NCI-H524 (cell line): ENCODE measurements at regions not wholly inside any gene's neighbourhood (a gene's known extent, or its start where the extent isn't known, plus 50 kb on each side); places are given as distances from the start of the nearest gene placed in this dataset.
A peak's percentile ranks its signal among the peaks of the same experiment; 100 is the strongest.
"Not testable (repeated sequence)": the region's sequence is repeated elsewhere in the genome, so short reads cannot be mapped to it uniquely, and the experiment has no call there.

Experiments
- DNase-seq, 2 experiments: peaks; one replicate each; lab custom pipeline; 2025; lab: John Stamatoyannopoulos, UW

GRCh38 chr13:47892374-47892773 lies 108.7 kb downstream of the SUCLA2 start:
- no peak for DNase-seq

DNA sequence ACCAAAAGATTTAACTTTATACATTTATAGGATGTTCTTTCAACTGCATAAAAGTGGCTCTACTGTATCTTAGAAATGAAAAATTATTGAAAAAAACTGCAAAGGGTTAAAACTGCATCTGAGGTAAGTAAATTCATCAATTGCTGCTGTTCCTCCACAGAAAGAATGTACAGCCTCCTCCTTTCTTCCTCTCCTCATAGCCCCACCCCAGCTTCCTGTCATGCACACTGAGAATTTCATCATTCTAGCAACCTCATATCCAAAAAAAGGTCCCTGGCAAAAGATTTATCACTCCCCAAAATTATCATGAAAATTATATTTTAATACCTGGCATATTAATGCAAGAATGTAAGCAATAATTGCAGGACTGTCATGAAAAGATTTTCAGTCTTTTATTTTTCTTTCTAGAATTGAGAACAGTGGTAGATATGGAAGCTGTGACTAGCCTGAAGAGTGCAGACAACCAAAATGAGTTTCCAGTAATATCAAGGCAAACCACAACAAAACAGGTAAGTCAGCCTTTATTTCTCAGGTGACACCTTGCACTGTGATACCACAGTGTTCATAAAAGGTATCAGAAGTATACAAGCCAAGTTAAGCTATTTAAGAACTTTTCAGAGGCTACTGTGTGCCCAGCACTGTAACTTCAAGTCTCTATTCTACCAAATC lies 110.8 kb downstream of the SUCLA2 start:
- DNase-seq = no peak

DNA sequence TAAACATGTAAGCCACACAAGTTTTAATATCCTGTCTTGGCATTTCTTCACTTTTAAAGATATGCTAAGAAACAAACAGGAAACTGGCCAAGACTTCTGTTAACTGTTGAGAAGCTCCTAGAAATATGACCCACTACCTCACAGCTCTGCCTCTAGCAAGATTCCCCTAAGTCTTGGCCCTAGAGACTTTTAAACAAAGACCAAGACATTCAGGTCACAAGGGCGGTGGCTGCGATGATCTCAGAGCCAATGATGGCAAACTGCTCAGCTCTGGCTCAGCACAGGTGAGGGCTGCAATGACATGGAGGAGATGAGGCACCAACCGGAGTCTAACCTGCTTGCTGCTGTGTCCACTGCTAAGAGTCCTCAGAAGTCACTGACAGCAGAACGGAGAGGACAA lies 114.8 kb downstream of the SUCLA2 start:
- no peak for DNase-seq

DNA sequence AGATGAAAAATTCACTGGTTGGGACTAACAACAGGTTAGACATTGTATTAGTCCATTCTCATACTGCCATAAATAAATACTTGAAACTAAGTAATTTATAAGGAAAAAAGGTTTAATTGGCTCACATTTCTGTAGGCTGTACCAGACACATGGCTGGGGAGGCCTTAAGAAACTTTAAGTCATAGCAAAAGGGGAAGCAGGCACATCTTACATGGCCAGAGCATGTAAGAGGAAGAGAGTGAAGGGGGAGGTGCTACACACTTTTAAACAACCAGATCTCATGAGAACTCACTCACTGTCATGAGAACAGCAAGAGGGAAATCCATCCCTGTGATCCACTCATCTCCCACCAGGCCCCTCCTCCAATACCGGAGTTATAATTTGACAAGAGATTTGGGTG lies 125.9 kb downstream of the SUCLA2 start:
- no peak for DNase-seq

- DNase-seq = not testable (repeated sequence)
These were observed 127.1 kb downstream of the SUCLA2 start for GRCh38 chr13:47873987-47874386.

GRCh38 chr13:47873319-47873718 lies 127.8 kb downstream of the SUCLA2 start:
- DNase-seq = not testable (repeated sequence)

DNA sequence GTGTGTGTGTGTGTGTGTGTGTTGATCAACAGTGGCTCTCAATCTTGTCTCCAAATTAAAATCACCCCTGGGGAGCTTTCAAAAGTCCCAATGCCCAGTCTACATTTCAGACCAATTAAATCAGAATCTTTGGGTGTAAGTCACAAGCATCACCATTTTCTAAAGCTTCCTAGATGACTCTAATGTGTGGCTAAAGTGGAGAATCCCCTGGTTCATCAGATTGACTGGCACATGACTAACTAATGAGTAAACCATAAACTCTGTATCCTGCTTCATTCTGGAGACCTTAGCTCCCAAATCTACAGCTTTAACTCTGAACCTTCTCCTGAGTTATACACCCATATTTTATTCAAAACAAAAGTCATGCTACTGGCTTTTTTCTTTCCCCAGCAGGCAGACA lies 131.3 kb downstream of the SUCLA2 start:
- DNase-seq = no peak

GRCh38 chr13:47865883-47866282 lies 135.2 kb downstream of the SUCLA2 start:
- no peak for DNase-seq

DNA sequence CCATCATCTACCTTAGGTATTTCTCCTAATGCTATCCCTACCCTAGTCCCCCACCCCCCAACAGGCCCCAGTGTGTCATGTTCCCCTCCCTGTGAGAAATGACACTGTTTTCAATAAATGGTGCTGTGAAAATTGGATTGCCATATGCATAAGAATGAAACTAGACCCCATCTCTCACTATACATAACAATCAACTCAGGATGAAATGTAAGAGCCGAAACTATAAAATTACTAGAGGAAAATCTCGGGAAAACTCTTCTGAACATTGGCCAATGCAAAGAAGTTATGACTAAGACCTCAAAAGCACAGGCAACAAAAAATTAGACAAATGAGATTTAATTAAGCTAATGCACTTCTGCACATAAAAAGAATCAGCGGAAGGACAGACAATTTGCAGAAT lies 138.2 kb downstream of the SUCLA2 start:
- DNase-seq = no peak

DNA sequence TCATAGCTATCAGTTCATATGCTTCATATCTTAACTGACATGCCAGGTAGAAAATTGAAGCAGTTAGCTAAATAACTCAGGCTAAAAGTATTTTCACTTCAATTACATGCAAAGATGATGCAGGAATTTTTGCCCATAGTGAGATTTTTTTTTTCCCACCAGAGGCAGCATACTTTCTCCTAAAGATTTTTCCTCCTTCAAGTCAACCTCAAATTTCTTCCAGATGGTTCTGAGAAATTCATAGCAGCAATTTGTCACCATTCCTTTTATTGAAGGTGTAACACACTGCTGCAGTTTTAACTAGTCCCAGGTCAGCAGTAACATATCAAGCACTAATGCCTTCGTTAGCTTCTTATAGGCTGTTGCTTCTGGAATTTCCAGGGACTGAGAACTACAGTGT lies 141.9 kb downstream of the SUCLA2 start:
- peak in 1 of 2 experiments; percentile 5 for DNase-seq

- DNase-seq = peak; percentile 7 to 73
These were observed 142.7 kb downstream of the SUCLA2 start for GRCh38 chr13:47858042-47859025.

GRCh38 chr13:47853236-47853635 lies 147.8 kb downstream of the SUCLA2 start:
- no peak for DNase-seq

DNA sequence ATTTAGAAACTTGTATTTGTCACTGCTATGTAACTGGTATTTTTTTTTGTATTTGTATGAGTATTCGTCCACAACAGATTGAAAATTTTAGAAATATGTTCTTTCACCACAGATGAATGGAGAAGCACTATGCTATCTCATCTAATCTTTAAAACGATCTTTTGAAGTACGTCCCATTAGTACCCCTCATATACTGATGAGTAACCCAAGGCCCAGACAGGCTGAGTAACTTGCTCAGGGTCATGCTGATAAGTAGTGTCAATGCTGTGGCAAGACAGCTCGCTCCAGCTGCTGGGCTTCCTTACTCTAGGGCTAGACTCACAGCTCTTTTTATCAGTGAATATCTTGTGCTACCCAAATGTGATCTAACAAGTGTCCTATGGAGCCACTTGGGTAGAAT lies 154.2 kb downstream of the SUCLA2 start:
- DNase-seq = no peak

DNA sequence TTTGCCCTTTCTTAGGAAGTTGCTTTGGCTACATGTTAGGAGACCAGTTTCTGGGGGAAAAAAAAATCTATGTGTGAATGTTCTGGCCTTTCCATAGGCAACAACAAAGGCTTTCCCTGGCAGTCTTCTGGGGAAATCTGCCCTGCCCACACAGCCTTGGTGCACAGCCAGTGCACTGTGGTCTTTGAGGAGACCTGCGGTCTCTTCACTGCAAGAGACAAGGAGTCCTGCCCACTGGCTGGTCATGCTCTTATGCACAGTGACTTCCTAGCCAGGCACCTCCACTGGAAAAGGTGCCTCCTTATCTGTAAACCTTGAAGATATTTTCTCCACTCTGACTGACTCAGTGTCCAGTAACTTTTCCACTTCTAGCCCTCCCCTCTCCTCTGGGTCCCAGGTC lies 155.1 kb downstream of the SUCLA2 start:
- no peak for DNase-seq

DNA sequence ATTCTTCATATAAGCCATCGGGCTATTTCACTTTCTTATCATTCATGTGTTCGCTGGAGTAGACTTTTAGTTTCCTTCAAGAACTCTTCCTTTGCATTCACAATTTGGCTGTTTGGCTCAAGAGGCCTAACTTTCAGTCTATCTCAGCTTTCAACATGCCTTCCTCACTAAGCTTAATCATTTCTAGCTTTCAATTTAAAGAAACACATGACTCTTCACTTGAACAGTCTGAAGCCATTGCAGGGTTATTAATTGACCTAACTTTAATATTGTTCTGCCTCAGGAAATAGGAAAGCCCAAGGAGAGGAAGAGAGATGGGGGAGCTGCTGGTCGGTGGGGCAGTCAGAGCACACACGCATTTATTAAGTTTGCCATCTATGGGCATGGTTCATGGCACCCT lies 158.1 kb downstream of the SUCLA2 start:
- no peak for DNase-seq

DNA sequence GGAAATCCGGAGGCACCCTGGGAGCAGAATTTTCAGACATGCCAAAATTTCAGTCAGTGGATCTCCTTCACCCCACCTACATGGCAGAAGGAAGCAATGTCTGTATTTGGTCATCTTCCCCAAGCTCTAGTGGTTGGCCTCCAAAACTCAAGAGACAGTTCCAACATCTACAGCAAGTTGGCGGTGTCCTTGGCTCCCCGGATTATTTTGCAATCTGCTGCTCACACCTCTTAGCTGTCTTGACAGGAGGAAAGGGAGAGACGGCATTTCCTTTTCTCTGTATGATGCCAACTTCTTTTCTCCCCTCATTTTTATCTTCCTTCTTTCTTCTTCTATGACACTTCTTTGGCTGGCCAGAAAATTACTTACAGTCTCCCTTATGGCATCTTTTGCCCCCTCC lies 159.9 kb downstream of the SUCLA2 start:
- DNase-seq = no peak

- no peak for DNase-seq
These were observed 163.2 kb downstream of the SUCLA2 start for GRCh38 chr13:47837906-47838305.

GRCh38 chr13:47837104-47837880 lies 163.8 kb downstream of the SUCLA2 start:
- DNase-seq = no peak

GRCh38 chr13:47835470-47836228 lies 165.4 kb downstream of the SUCLA2 start:
- no peak for DNase-seq

DNA sequence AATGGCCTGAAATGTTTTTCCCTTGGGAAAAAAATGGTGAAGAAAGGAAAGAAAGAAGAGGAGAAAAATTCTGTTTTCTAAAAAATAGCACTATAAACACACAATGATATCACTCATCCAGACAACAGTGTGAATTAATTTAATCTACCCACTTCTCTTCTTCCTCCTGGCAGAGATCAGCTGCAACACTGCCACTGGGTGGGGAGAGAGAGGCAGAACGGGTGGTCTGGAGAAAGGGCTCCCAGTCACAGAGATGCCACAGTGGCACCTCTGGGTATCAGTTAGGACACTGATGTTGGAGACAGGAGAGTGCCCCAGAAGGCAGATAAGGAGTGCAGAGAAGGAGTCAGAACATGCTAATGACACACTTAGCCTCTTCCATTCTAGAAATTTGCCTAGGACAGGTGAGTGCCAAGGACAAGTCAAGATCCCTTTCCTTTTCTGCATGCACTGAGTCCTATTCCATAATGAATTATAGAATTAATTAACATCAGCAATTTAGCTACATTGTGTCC lies 168.6 kb downstream of the SUCLA2 start:
- no peak for DNase-seq

DNA sequence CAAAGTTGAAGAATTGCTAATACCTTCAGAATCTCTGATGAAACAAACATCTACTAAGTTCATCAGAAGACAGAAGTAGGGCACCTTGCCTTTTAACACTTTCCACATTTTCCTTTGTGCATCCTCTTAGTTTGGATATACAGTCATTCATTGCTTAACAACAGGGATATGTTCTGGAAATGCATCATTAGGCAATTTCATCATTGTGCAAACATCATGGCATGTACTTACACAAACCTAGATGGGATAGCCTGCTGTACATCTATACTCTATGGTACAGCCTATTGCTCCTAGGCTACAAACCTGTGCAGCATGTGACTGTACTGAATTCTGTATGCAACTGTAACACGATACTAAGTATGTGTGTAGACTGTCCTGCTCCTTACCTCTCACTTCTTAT lies 169.8 kb downstream of the SUCLA2 start:
- DNase-seq = no peak
